Jurkat, Clone E6-1 (cell line): ENCODE measurements at regions not wholly inside any gene's neighbourhood (a gene's known extent, or its start where the extent isn't known, plus 50 kb on each side); places are given as distances from the start of the nearest gene placed in this dataset.
"Not testable (repeated sequence)": the region's sequence is repeated elsewhere in the genome, so short reads cannot be mapped to it uniquely, and the experiment has no call there.

Source experiments
- DNase-seq: peaks from one replicate; pipeline ENCODE4 v3.0.0-alpha.2; 2011; ENCODE audit warnings: low read depth, low spot score
- H3K4me3 ChIP-seq: 2 replicates; pipeline ENCODE4 v1.5.1; 2011; ENCODE audit warnings: mild to moderate bottlenecking, low read length, control low read depth, moderate library complexity

- DNase-seq = no peak
Observed at GRCh38 chr7:66524738-66525137, 103.9 kb upstream of the KCTD7 start.

GRCh38 chr7:66526782-66527181 is 101.9 kb upstream of the KCTD7 start:
- not testable (repeated sequence) for H3K4me3 ChIP-seq, DNase-seq

More at GRCh38 chr7:66524738-66525137, 103.9 kb upstream of the KCTD7 start:
- H3K4me3 ChIP-seq = no peak overlapping the region

GRCh38 chr7:66528652-66529051 is 100.0 kb upstream of the KCTD7 start:
- no peak overlapping the region for H3K4me3 ChIP-seq
- no peak for DNase-seq

GRCh38 chr7:66529883-66530610 is 98.6 kb upstream of the KCTD7 start:
- H3K4me3 ChIP-seq = no peak overlapping the region
- no peak for DNase-seq

GRCh38 chr7:66535414-66536329 is 93.0 kb upstream of the KCTD7 start:
- no peak overlapping the region for H3K4me3 ChIP-seq
- no peak for DNase-seq

GRCh38 chr7:66537380-66537779 is 91.3 kb upstream of the KCTD7 start:
- DNase-seq = no peak
- no peak overlapping the region for H3K4me3 ChIP-seq

- DNase-seq = no peak
- H3K4me3 ChIP-seq = no peak overlapping the region
Observed at GRCh38 chr7:66537876-66538275, 90.8 kb upstream of the KCTD7 start.

GRCh38 chr7:66539264-66539623 is 89.4 kb upstream of the KCTD7 start:
- no peak overlapping the region for H3K4me3 ChIP-seq

GRCh38 chr7:66539902-66540375 is 88.7 kb upstream of the KCTD7 start:
- DNase-seq = no peak
- H3K4me3 ChIP-seq = no peak overlapping the region

More at GRCh38 chr7:66539264-66539623, 89.4 kb upstream of the KCTD7 start:
- no peak for DNase-seq

- H3K4me3 ChIP-seq = no peak overlapping the region
- no peak for DNase-seq
Observed at GRCh38 chr7:66542049-66542448, 86.6 kb upstream of the KCTD7 start.

GRCh38 chr7:66542528-66543269 is 86.0 kb upstream of the KCTD7 start:
- no peak for DNase-seq
- H3K4me3 ChIP-seq = no peak overlapping the region

- no peak for DNase-seq
- no peak overlapping the region for H3K4me3 ChIP-seq
Observed at GRCh38 chr7:66549466-66549865, 79.2 kb upstream of the KCTD7 start.

GRCh38 chr7:66553001-66553400 is 75.7 kb upstream of the KCTD7 start:
- peak; percentile 83 for DNase-seq
- no peak overlapping the region for H3K4me3 ChIP-seq

- not testable (repeated sequence) for H3K4me3 ChIP-seq, DNase-seq
Observed at GRCh38 chr7:66553675-66554074, 75.0 kb upstream of the KCTD7 start.

- not testable (repeated sequence) for H3K4me3 ChIP-seq, DNase-seq
Observed at GRCh38 chr7:66554291-66554690, 74.4 kb upstream of the KCTD7 start.

- not testable (repeated sequence) for H3K4me3 ChIP-seq, DNase-seq
Observed at GRCh38 chr7:66554842-66555430, 73.7 kb upstream of the KCTD7 start.

- DNase-seq = no peak
- no peak overlapping the region for H3K4me3 ChIP-seq
Observed at GRCh38 chr7:66556177-66556548, 72.5 kb upstream of the KCTD7 start.

- no peak for DNase-seq
- no peak overlapping the region for H3K4me3 ChIP-seq
Observed at GRCh38 chr7:66556549-66557213, 72.0 kb upstream of the KCTD7 start.
